WTC11 (cell line): ENCODE measurements at regions not wholly inside any gene's neighbourhood (a gene's known extent, or its start where the extent isn't known, plus 50 kb on each side); places are given as distances from the start of the nearest gene placed in this dataset.

ENCODE experiments used
- ATAC-seq: fragments of 200-7000 bp; cut with Tn5 transposase; 2 replicates; pipeline ENCODE4 v1.10.0; 2021; ENCODE audit warnings: mild to moderate bottlenecking, moderate library complexity
- CTCF ChIA-PET: fragments of 300-600 bp; sonication (Branson Sonifier 250); formaldehyde crosslinking; loops from one replicate; lab custom pipeline; 2021; ENCODE audit warnings: antibody characterized with exemption; lab: Charles Lee
- POLR2A ChIA-PET: fragments of 350-600 bp; sonication (Branson Sonifier 250); formaldehyde crosslinking; loops from one replicate; lab custom pipeline; 2021; ENCODE audit warnings: antibody characterized with exemption; lab: Charles Lee
- DNase-seq: peaks from one replicate; pipeline ENCODE4 v3.0.0; 2021; ENCODE audit warnings: low spot score
- H3K27ac Mint-ChIP-seq: 2 replicates; pipeline ENCODE4 v1.8.0; 2021; ENCODE audit warnings: mixed read lengths
- H3K27me3 Mint-ChIP-seq: 2 replicates; pipeline ENCODE4 v1.8.0; 2021; ENCODE audit warnings: low read depth, mild to moderate bottlenecking, moderate library complexity, mixed read lengths
- H3K36me3 Mint-ChIP-seq: 2 replicates; pipeline ENCODE4 v1.8.0; 2021; ENCODE audit warnings: mixed read lengths
- H3K4me1 Mint-ChIP-seq: 2 replicates; pipeline ENCODE4 v1.8.0; 2022; ENCODE audit warnings: mixed read lengths
- H3K4me3 Mint-ChIP-seq: 2 replicates; pipeline ENCODE4 v1.8.0; 2021; ENCODE audit warnings: mild to moderate bottlenecking, moderate library complexity, mixed read lengths
- H3K9me3 Mint-ChIP-seq: 2 replicates; pipeline ENCODE4 v1.8.0; 2021; ENCODE audit warnings: mixed read lengths
- CREB1 ChIP-seq: sonication (generic); formaldehyde crosslinking; IDR thresholded peaks from 2 replicates; pipeline ENCODE4 v1.8.0; 2023; ENCODE audit warnings: mild to moderate bottlenecking, missing genetic modification reagents
- EMX1 ChIP-seq: fragments of 250-450 bp; sonication (Bioruptor Pico); IDR thresholded peaks from 2 replicates; pipeline ENCODE4 v1.8.0; 2021; ENCODE audit warnings: mild to moderate bottlenecking
- FOXJ3 ChIP-seq: sonication (generic); formaldehyde crosslinking; IDR thresholded peaks from 2 replicates; pipeline ENCODE4 v1.9.0; 2021; ENCODE audit warnings: missing genetic modification reagents, mild to moderate bottlenecking, borderline replicate concordance
- FOXP1 ChIP-seq: sonication (generic); formaldehyde crosslinking; IDR thresholded peaks from 2 replicates; pipeline ENCODE4 v1.8.0; 2022; ENCODE audit warnings: missing genetic modification reagents, mild to moderate bottlenecking, moderate library complexity, borderline replicate concordance
- HMGA2 ChIP-seq: fragments of 250-450 bp; sonication (Bioruptor Pico); IDR thresholded peaks from 2 replicates; pipeline ENCODE4 v1.4.0; 2021; ENCODE audit warnings: mild to moderate bottlenecking, moderate library complexity
- MYBL2 ChIP-seq: sonication (generic); formaldehyde crosslinking; IDR thresholded peaks from 2 replicates; pipeline ENCODE4 v1.8.1; 2023; ENCODE audit warnings: mild to moderate bottlenecking, moderate library complexity, missing genetic modification reagents
- NR3C1 ChIP-seq: sonication (generic); formaldehyde crosslinking; conservative IDR thresholded peaks from 2 replicates; pipeline ENCODE4 v1.8.1; 2023; ENCODE audit warnings: low read depth, mild to moderate bottlenecking, missing genetic modification reagents
- RELA ChIP-seq: sonication (generic); formaldehyde crosslinking; IDR thresholded peaks from 2 replicates; pipeline ENCODE4 v1.8.1; 2022; ENCODE audit warnings: missing genetic modification reagents, mild to moderate bottlenecking, borderline replicate concordance
- SMAD3 ChIP-seq: sonication (generic); formaldehyde crosslinking; IDR thresholded peaks from 2 replicates; pipeline ENCODE4 v1.8.0; 2022; ENCODE audit warnings: missing genetic modification reagents, mild to moderate bottlenecking, borderline replicate concordance
- TEAD4 ChIP-seq: sonication (generic); formaldehyde crosslinking; IDR thresholded peaks from 2 replicates; pipeline ENCODE4 v1.8.0; 2022; ENCODE audit warnings: mild to moderate bottlenecking, missing genetic modification reagents
- TP53 ChIP-seq: sonication (generic); formaldehyde crosslinking; IDR thresholded peaks from 2 replicates; pipeline ENCODE4 v1.8.1; 2023; ENCODE audit warnings: mild to moderate bottlenecking, missing genetic modification reagents
- ZNF263 ChIP-seq: sonication (generic); formaldehyde crosslinking; IDR thresholded peaks from 2 replicates; pipeline ENCODE4 v1.8.1; 2022; ENCODE audit warnings: low read depth, mild to moderate bottlenecking, moderate library complexity, missing genetic modification reagents
- ZNF416 ChIP-seq: fragments of 250-450 bp; sonication (Bioruptor Pico); IDR thresholded peaks from 2 replicates; pipeline ENCODE4 v1.9.0; 2021; ENCODE audit warnings: mild to moderate bottlenecking, inconsistent platforms
- TF ChIP-seq, protein P1 (sequence below): sonication (generic); formaldehyde crosslinking; IDR thresholded peaks from 2 replicates; pipeline ENCODE4 v1.8.1; 2022; ENCODE audit warnings: missing genetic modification reagents, borderline replicate concordance
- TF ChIP-seq, protein P2 (sequence below): sonication (generic); formaldehyde crosslinking; IDR thresholded peaks from 2 replicates; pipeline ENCODE4 v1.8.1; 2023; ENCODE audit warnings: mild to moderate bottlenecking, missing genetic modification reagents
- TF ChIP-seq, protein P3 (sequence below): fragments of 250-450 bp; sonication (Bioruptor Pico); conservative IDR thresholded peaks from 2 replicates; pipeline ENCODE4 v1.9.0; 2021; ENCODE audit warnings: mild to moderate bottlenecking
- TF ChIP-seq, protein P4 (sequence below): fragments of 250-450 bp; sonication (Bioruptor Pico); IDR thresholded peaks from 2 replicates; pipeline ENCODE4 v2.1.2; 2022; ENCODE audit warnings: mild to moderate bottlenecking, moderate library complexity
- TF ChIP-seq, protein P5 (sequence below): sonication (generic); formaldehyde crosslinking; IDR thresholded peaks from 2 replicates; pipeline ENCODE4 v1.8.0; 2022; ENCODE audit warnings: missing genetic modification reagents
- TF ChIP-seq, protein P6 (sequence below): fragments of 250-450 bp; sonication (Bioruptor Pico); IDR thresholded peaks from 2 replicates; pipeline ENCODE4 v1.9.0; 2021; ENCODE audit warnings: mild to moderate bottlenecking
- TF ChIP-seq, protein P7 (sequence below): fragments of 250-450 bp; sonication (Bioruptor Pico); IDR thresholded peaks from 2 replicates; pipeline ENCODE4 v1.9.0; 2021; ENCODE audit warnings: mild to moderate bottlenecking

DNA sequence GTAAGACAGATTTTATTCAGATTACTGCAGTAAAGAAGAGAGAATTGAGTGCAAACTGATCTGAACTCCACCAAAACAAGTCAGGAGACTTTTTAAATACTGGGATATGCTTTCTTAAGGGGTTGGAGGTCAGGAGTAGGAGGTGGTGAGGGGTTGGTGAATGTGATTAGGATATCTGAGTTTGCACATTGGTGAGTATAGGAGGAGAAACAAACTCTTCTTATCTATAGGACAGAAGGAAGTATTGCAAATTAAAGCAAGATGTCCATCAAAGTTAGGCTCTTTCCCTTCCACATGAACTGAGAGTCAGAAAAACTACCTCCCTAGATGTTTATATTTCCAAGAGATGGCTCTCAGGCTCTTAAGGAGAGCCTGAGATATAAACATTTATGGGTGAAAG is 114.6 kb upstream of the HTR1E start:
- Mint-ChIP-seq H3K36me3 (no peaks in the 10 kb centered on the region), H3K9me3 (peaks cover 9% of the 10 kb centered on the region), H3K27ac (no peak overlapping the region), H3K4me3 (no peak overlapping the region), H3K27me3 (no peaks in the 10 kb centered on the region), H3K4me1 (no peaks in the 10 kb centered on the region)
- ATAC-seq (no peak), DNase-seq (no peak)
- no peak for TF ChIP-seq MYBL2 (CRISPR knock-in tag)
- TF ChIP-seq, protein P1, sequence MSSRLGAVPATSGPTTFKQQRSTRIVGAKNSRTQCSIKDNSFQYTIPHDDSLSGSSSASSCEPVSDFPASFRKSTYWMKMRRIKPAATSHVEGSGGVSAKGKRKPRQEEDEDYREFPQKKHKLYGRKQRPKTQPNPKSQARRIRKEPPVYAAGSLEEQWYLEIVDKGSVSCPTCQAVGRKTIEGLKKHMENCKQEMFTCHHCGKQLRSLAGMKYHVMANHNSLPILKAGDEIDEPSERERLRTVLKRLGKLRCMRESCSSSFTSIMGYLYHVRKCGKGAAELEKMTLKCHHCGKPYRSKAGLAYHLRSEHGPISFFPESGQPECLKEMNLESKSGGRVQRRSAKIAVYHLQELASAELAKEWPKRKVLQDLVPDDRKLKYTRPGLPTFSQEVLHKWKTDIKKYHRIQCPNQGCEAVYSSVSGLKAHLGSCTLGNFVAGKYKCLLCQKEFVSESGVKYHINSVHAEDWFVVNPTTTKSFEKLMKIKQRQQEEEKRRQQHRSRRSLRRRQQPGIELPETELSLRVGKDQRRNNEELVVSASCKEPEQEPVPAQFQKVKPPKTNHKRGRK (CRISPR knock-in tag) = no peak
- TF ChIP-seq, protein P2, sequence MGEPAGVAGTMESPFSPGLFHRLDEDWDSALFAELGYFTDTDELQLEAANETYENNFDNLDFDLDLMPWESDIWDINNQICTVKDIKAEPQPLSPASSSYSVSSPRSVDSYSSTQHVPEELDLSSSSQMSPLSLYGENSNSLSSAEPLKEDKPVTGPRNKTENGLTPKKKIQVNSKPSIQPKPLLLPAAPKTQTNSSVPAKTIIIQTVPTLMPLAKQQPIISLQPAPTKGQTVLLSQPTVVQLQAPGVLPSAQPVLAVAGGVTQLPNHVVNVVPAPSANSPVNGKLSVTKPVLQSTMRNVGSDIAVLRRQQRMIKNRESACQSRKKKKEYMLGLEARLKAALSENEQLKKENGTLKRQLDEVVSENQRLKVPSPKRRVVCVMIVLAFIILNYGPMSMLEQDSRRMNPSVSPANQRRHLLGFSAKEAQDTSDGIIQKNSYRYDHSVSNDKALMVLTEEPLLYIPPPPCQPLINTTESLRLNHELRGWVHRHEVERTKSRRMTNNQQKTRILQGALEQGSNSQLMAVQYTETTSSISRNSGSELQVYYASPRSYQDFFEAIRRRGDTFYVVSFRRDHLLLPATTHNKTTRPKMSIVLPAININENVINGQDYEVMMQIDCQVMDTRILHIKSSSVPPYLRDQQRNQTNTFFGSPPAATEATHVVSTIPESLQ = no peak
- TF ChIP-seq TP53 (CRISPR knock-in tag) = no peak
- TF ChIP-seq EMX1 (CRISPR knock-in tag) = no peak
- TF ChIP-seq HMGA2 (CRISPR knock-in tag) = no peak
- no peak for TF ChIP-seq RELA
- no peak for TF ChIP-seq TEAD4 (CRISPR knock-in tag)
- TF ChIP-seq FOXP1 = no peak
- TF ChIP-seq, protein P3, sequence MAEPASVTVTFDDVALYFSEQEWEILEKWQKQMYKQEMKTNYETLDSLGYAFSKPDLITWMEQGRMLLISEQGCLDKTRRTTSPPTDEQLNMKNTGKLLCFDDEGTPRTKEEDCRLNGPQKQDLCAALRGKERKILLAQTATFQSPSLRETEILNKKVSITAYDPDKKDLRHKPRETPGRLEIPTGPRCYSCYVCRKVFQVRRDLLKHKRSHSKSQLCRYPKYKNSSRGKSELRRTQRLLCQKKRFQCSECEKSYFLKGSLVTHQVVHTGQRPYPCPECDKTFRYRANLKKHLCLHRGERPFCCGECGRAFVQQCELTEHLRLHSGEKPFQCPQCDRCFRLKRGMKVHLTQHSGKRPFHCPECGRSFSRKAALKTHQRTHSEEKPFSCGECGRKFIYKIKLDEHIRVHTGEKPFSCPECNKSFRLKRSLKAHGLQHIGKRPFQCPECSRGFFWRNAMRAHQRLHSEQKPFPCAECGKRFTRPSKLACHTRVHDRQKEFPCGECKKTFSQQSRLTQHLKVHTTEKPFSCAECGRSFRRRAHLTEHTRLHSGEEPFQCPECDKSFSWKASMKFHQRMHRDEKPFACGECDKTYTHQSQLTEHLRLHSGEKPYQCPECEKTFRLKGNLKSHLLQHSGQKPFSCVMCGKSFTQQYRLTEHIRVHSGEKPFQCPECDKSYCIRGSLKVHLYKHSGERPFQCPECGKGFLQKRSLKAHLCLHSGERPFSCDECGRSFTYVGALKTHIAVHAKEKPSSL (CRISPR knock-in tag) = no peak
- TF ChIP-seq, protein P4, sequence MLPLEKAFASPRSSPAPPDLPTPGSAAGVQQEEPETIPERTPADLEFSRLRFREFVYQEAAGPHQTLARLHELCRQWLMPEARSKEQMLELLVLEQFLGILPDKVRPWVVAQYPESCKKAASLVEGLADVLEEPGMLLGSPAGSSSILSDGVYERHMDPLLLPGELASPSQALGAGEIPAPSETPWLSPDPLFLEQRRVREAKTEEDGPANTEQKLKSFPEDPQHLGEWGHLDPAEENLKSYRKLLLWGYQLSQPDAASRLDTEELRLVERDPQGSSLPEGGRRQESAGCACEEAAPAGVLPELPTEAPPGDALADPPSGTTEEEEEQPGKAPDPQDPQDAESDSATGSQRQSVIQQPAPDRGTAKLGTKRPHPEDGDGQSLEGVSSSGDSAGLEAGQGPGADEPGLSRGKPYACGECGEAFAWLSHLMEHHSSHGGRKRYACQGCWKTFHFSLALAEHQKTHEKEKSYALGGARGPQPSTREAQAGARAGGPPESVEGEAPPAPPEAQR (CRISPR knock-in tag) = no peak
- TF ChIP-seq CREB1 = no peak
- CTCF ChIA-PET = no interaction called here
- POLR2A ChIA-PET = no interaction called here

DNA sequence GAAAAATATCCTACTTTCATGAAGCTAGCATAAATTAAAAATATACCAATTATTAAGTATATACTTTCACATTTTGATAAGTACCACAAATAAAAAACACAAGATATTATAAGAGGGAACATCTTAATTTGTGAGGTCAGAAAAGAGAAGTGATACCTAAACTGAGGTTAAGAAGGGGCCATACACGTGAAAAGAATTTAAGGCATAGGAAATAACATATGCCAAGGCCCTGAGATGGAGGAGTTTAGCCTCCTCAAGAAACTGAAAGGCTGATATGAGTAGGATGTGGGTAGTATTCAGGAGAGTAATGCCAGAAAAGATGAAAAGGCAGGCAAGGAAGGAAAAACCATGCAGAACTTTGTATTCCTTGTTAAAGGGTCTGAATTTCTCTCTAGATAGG is 116.6 kb upstream of the HTR1E start:
- Mint-ChIP-seq H3K4me1 (no peaks in the 10 kb centered on the region), H3K27ac (no peak overlapping the region), H3K27me3 (no peaks in the 10 kb centered on the region), H3K4me3 (no peak overlapping the region), H3K9me3 (peaks cover 9% of the 10 kb centered on the region), H3K36me3 (no peaks in the 10 kb centered on the region)
- no peak for DNase-seq
- CTCF ChIA-PET = no interaction called here
- POLR2A ChIA-PET = no interaction called here
- ATAC-seq = no peak
- TF ChIP-seq, protein P5, sequence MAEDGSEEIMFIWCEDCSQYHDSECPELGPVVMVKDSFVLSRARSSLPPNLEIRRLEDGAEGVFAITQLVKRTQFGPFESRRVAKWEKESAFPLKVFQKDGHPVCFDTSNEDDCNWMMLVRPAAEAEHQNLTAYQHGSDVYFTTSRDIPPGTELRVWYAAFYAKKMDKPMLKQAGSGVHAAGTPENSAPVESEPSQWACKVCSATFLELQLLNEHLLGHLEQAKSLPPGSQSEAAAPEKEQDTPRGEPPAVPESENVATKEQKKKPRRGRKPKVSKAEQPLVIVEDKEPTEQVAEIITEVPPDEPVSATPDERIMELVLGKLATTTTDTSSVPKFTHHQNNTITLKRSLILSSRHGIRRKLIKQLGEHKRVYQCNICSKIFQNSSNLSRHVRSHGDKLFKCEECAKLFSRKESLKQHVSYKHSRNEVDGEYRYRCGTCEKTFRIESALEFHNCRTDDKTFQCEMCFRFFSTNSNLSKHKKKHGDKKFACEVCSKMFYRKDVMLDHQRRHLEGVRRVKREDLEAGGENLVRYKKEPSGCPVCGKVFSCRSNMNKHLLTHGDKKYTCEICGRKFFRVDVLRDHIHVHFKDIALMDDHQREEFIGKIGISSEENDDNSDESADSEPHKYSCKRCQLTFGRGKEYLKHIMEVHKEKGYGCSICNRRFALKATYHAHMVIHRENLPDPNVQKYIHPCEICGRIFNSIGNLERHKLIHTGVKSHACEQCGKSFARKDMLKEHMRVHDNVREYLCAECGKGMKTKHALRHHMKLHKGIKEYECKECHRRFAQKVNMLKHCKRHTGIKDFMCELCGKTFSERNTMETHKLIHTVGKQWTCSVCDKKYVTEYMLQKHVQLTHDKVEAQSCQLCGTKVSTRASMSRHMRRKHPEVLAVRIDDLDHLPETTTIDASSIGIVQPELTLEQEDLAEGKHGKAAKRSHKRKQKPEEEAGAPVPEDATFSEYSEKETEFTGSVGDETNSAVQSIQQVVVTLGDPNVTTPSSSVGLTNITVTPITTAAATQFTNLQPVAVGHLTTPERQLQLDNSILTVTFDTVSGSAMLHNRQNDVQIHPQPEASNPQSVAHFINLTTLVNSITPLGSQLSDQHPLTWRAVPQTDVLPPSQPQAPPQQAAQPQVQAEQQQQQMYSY (CRISPR knock-in tag) = no peak
- TF ChIP-seq, protein P6, sequence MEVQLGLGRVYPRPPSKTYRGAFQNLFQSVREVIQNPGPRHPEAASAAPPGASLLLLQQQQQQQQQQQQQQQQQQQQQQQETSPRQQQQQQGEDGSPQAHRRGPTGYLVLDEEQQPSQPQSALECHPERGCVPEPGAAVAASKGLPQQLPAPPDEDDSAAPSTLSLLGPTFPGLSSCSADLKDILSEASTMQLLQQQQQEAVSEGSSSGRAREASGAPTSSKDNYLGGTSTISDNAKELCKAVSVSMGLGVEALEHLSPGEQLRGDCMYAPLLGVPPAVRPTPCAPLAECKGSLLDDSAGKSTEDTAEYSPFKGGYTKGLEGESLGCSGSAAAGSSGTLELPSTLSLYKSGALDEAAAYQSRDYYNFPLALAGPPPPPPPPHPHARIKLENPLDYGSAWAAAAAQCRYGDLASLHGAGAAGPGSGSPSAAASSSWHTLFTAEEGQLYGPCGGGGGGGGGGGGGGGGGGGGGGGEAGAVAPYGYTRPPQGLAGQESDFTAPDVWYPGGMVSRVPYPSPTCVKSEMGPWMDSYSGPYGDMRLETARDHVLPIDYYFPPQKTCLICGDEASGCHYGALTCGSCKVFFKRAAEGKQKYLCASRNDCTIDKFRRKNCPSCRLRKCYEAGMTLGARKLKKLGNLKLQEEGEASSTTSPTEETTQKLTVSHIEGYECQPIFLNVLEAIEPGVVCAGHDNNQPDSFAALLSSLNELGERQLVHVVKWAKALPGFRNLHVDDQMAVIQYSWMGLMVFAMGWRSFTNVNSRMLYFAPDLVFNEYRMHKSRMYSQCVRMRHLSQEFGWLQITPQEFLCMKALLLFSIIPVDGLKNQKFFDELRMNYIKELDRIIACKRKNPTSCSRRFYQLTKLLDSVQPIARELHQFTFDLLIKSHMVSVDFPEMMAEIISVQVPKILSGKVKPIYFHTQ (CRISPR knock-in tag) = no peak
- TF ChIP-seq FOXJ3 (CRISPR knock-in tag) (no peak), ZNF263 (CRISPR knock-in tag) (no peak), SMAD3 (no peak), NR3C1 (no peak), ZNF416 (CRISPR knock-in tag) (no peak)
- TF ChIP-seq, protein P7, sequence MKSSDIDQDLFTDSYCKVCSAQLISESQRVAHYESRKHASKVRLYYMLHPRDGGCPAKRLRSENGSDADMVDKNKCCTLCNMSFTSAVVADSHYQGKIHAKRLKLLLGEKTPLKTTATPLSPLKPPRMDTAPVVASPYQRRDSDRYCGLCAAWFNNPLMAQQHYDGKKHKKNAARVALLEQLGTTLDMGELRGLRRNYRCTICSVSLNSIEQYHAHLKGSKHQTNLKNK (CRISPR knock-in tag) = no peak
- TF ChIP-seq, protein P2 = no peak
